OCI-LY3 (cell line): ENCODE measurements at regions not wholly inside any gene's neighbourhood (a gene's known extent, or its start where the extent isn't known, plus 50 kb on each side); places are given as distances from the start of the nearest gene placed in this dataset.

Source experiments
- H2AFZ ChIP-seq: fragments of 200-600, 300-600 bp; shearing (Covaris generic); 2 replicates; pipeline ENCODE4 v1.6.0; 2014; ENCODE audit warnings: antibody characterized with exemption, low read depth, low read length
- H3K27ac ChIP-seq: fragments of 200-600, 300-600 bp; sonication (generic); 2 replicates; pipeline ENCODE4 v1.5.1; 2014; ENCODE audit warnings: mild to moderate bottlenecking, low read length, moderate library complexity, mixed read lengths
- H3K27me3 ChIP-seq: fragments of 200-600, 300-600 bp; sonication (generic); 2 replicates; pipeline ENCODE4 v1.6.1; 2014; ENCODE audit warnings: low read depth, low read length, mixed read lengths
- H3K36me3 ChIP-seq: fragments of 200-600, 300-600 bp; sonication (generic); replicated peaks from 2 replicates; pipeline ENCODE3; 2014; ENCODE audit warnings: low read depth, low read length, mixed read lengths
- H3K4me1 ChIP-seq: fragments of 300-600, 200-600 bp; sonication (generic); 2 replicates; pipeline ENCODE4 v1.6.1; 2014; ENCODE audit warnings: low read length, mixed read lengths
- H3K4me2 ChIP-seq: fragments of 200-600, 300-600 bp; sonication (generic); 2 replicates; pipeline ENCODE4 v1.6.1; 2014; ENCODE audit warnings: low read length, mixed read lengths
- H3K4me3 ChIP-seq: fragments of 300-600, 200-600 bp; sonication (generic); 2 replicates; pipeline ENCODE4 v1.5.1; 2014; ENCODE audit warnings: antibody characterized with exemption, mild to moderate bottlenecking, low read length, moderate library complexity
- H3K79me2 ChIP-seq: fragments of 300-600, 200-600 bp; shearing (Covaris generic); 2 replicates; pipeline ENCODE4 v1.6.1; 2014; ENCODE audit warnings: mild to moderate bottlenecking, low read length, mixed read lengths
- H3K9ac ChIP-seq: fragments of 300-600, 200-600 bp; shearing (Covaris generic); 2 replicates; pipeline ENCODE4 v1.6.0; 2014; ENCODE audit warnings: mild to moderate bottlenecking, low read length, moderate library complexity
- H3K9me3 ChIP-seq: fragments of 200-600, 300-600 bp; shearing (Covaris generic); 2 replicates; pipeline ENCODE4 v1.6.1; 2014; ENCODE audit warnings: low read length, mixed read lengths; ENCODE audit not compliant: insufficient read depth
- H4K20me1 ChIP-seq: fragments of 200-600, 300-600 bp; sonication (generic); 2 replicates; pipeline ENCODE4 v1.6.1; 2016; ENCODE audit warnings: low read length, mixed read lengths; ENCODE audit not compliant: insufficient read depth
- EZH2phosphoT487 ChIP-seq: fragments of 200-600 bp; shearing (Covaris generic); IDR thresholded peaks from 2 replicates; pipeline ENCODE4 v1.6.1; 2018; ENCODE audit warnings: antibody characterized with exemption, mixed run types, low read depth
- TF ChIP-seq, protein P1 (sequence below): fragments of 200-600, 300-600 bp; sonication (generic); IDR thresholded peaks from 2 replicates; pipeline ENCODE4 v1.5.1; 2014; ENCODE audit warnings: antibody characterized with exemption, low read length, low read depth

GRCh38 chr9:33637881-33638280 is 113.8 kb downstream of the ANKRD18B start:
- Histone ChIP-seq H2AFZ (no peak overlapping the region), H3K4me3 (no peak overlapping the region), H3K27ac (no peak overlapping the region), H3K27me3 (peaks cover 38% of the 10 kb centered on the region), H3K4me1 (peaks cover 10% of the 10 kb centered on the region), H3K9ac (no peak overlapping the region), H3K36me3 (no peaks in the 10 kb centered on the region), H3K9me3 (no peaks in the 10 kb centered on the region), H3K4me2 (no peak overlapping the region), H4K20me1 (no peaks in the 10 kb centered on the region), H3K79me2 (no peaks in the 10 kb centered on the region)
- TF ChIP-seq EZH2phosphoT487: no peak
- TF ChIP-seq, protein P1, sequence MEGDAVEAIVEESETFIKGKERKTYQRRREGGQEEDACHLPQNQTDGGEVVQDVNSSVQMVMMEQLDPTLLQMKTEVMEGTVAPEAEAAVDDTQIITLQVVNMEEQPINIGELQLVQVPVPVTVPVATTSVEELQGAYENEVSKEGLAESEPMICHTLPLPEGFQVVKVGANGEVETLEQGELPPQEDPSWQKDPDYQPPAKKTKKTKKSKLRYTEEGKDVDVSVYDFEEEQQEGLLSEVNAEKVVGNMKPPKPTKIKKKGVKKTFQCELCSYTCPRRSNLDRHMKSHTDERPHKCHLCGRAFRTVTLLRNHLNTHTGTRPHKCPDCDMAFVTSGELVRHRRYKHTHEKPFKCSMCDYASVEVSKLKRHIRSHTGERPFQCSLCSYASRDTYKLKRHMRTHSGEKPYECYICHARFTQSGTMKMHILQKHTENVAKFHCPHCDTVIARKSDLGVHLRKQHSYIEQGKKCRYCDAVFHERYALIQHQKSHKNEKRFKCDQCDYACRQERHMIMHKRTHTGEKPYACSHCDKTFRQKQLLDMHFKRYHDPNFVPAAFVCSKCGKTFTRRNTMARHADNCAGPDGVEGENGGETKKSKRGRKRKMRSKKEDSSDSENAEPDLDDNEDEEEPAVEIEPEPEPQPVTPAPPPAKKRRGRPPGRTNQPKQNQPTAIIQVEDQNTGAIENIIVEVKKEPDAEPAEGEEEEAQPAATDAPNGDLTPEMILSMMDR: no peak

DNA sequence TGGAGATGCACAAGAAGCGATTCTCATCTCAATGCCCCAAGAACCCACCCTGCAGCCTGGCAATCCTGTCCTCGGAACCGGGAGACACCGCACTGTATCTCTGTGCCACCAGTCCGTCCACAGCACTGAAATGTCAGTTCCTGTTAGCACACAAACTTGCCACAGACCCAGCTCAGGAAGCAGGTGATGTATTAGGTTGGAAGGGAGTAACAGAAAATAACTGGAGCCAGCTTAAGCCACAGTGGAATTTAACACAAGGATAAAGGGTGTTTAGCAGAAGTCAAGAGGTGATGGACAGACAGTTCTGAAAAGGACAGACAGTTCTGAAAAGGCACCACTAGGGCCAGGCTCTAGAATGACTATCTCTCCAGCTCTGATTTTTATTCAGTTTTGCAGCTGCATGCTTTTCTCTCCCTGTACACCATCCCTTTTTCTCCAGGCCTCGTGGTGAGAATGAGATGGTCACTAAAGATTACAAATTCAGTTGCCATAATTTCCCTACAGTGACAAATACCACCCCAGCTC is 114.4 kb downstream of the ANKRD18B start:
- Histone ChIP-seq H3K4me3 (no peak overlapping the region), H3K27ac (no peak overlapping the region), H3K36me3 (no peaks in the 10 kb centered on the region), H3K79me2 (no peaks in the 10 kb centered on the region), H4K20me1 (no peaks in the 10 kb centered on the region), H3K9me3 (no peaks in the 10 kb centered on the region), H3K9ac (no peak overlapping the region), H3K27me3 (peaks cover 38% of the 10 kb centered on the region), H3K4me2 (no peak overlapping the region), H3K4me1 (peaks cover 10% of the 10 kb centered on the region), H2AFZ (no peak overlapping the region)
- TF ChIP-seq, protein P1: no peak
- TF ChIP-seq EZH2phosphoT487: no peak

DNA sequence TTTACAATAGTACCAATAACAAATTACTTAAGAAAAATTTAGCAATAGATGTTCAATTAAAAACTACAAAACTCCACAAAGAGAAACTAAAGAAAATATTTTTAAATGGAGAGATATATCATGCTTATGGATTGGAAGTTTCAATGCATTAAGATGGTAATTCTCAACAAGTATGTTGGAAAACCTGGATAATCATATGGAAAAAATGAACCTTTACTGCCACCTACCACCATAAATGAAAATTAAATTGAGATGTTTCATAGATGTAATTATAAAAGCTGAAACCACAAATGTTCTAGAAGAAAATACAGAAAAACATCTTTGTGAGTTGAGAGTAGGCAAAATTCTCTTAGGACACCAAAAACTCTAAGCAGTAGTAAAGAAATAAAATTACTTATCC is 121.7 kb downstream of the ANKRD18B start:
- no peaks in the 10 kb centered on the region for H3K79me2 ChIP-seq
- H3K9me3 ChIP-seq: no peaks in the 10 kb centered on the region
- H3K4me3 ChIP-seq: no peak overlapping the region
- no peaks in the 10 kb centered on the region for H3K36me3 ChIP-seq
- no peaks in the 10 kb centered on the region for H3K4me1 ChIP-seq
- H4K20me1 ChIP-seq: no peaks in the 10 kb centered on the region
- H3K4me2 ChIP-seq: no peak overlapping the region
- TF ChIP-seq EZH2phosphoT487: no peak
- TF ChIP-seq, protein P1: no peak
- H3K9ac ChIP-seq: no peak overlapping the region
- no peak overlapping the region for H3K27ac ChIP-seq
- peaks cover 22% of the 10 kb centered on the region for H3K27me3 ChIP-seq
- H2AFZ ChIP-seq: no peak overlapping the region

DNA sequence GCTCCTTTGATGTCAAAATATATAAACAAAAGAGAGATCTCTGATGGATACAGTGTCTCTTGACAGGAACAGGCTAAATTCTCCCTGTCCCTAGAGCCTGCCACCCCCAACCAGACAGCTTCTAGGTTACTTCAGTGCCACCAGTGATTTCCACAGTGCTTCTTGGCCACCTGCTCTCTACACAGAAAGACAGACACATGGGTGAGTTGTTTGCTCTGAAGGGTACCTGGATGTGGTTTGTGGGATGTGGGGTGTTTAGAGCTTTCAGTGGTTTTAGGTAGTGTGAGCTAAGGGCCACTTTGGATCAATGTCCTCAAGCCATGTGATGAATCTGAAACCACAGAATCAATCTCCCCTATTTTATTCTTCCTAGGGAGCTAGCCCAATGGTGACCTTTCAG is 125.4 kb downstream of the ANKRD18B start:
- no peak overlapping the region for H2AFZ ChIP-seq
- no peaks in the 10 kb centered on the region for H3K9me3 ChIP-seq
- no peaks in the 10 kb centered on the region for H3K79me2 ChIP-seq
- H3K27ac ChIP-seq: no peak overlapping the region
- no peaks in the 10 kb centered on the region for H4K20me1 ChIP-seq
- no peaks in the 10 kb centered on the region for H3K36me3 ChIP-seq
- H3K4me1 ChIP-seq: no peaks in the 10 kb centered on the region
- no peak overlapping the region for H3K4me3 ChIP-seq
- no peak for TF ChIP-seq EZH2phosphoT487
- TF ChIP-seq, protein P1: no peak
- peaks cover 45% of the 10 kb centered on the region for H3K27me3 ChIP-seq
- no peak overlapping the region for H3K4me2 ChIP-seq
- no peak overlapping the region for H3K9ac ChIP-seq
